ENCODE measurements at regions not wholly inside any gene's neighbourhood (a gene's known extent, or its start where the extent isn't known, plus 50 kb on each side); places are given as distances from the start of the nearest gene placed in this dataset.

- Histone ChIP-seq H3K9me3 (no peaks in the 10 kb centered on the region), H3K36me3 (no peaks in the 10 kb centered on the region), H3K27me3 (no peaks in the 10 kb centered on the region), H3K4me1 (ENCODE audit: insufficient read depth) (no peaks in the 10 kb centered on the region), H3K4me3 (no peak overlapping the region), H3K27ac (no peak overlapping the region)
- no peak for TF ChIP-seq CTCF (IDR thresholded peaks at IDR 0.05)
- TF ChIP-seq EP300 (IDR thresholded peaks at IDR 0.05): no peak
- no peak for TF ChIP-seq POLR2A (IDR thresholded peaks at IDR 0.05)
- no peak for DNase-seq
- intact Hi-C loops (cut with DNase I): no loop called here
Measured at GRCh38 chr15:97215629-97216028, 744.9 kb upstream of the ARRDC4 start.

- H3K4me1 ChIP-seq (ENCODE audit: insufficient read depth): no peaks in the 10 kb centered on the region
- no peaks in the 10 kb centered on the region for H3K27me3 ChIP-seq
- intact Hi-C loops (cut with DNase I): no loop called here
- H3K27ac ChIP-seq: no peak overlapping the region
- WGBS, 3 donors: 96 to 98% (median 97%) methylated on average over 38 to 44 of the region's 44 CpGs
- H3K9me3 ChIP-seq: no peaks in the 10 kb centered on the region
- DNase-seq: no peak
- H3K36me3 ChIP-seq: no peaks in the 10 kb centered on the region
- TF ChIP-seq EP300 (IDR thresholded peaks at IDR 0.05): no peak
- no peak for TF ChIP-seq POLR2A (IDR thresholded peaks at IDR 0.05)
- no peak for TF ChIP-seq CTCF (IDR thresholded peaks at IDR 0.05)
- H3K4me3 ChIP-seq: no peak overlapping the region
Measured at GRCh38 chr15:97224191-97224641, 736.3 kb upstream of the ARRDC4 start.

- peak overlapping the region; percentile 7 for H3K4me3 ChIP-seq
- no peaks in the 10 kb centered on the region for H3K27me3 ChIP-seq
- intact Hi-C loops (cut with DNase I): no loop called here
- no peak for TF ChIP-seq EP300 (IDR thresholded peaks at IDR 0.05)
- TF ChIP-seq CTCF (IDR thresholded peaks at IDR 0.05): peak; percentile 40 to 72 (median 66)
- no peak for TF ChIP-seq POLR2A (IDR thresholded peaks at IDR 0.05)
- no peaks in the 10 kb centered on the region for H3K4me1 ChIP-seq (ENCODE audit: insufficient read depth)
- WGBS, 3 donors: 30 to 31% (median 30%) methylated on average over 9 of the region's 9 CpGs
- no peaks in the 10 kb centered on the region for H3K36me3 ChIP-seq
- peak; percentile 37 to 61 (median 59) for DNase-seq
- no peak overlapping the region for H3K27ac ChIP-seq
- no peaks in the 10 kb centered on the region for H3K9me3 ChIP-seq
Measured at GRCh38 chr15:97234851-97235610, 725.5 kb upstream of the ARRDC4 start.

GRCh38 chr15:97235611-97235985, 724.9 kb upstream of the ARRDC4 start:
- TF ChIP-seq CTCF (IDR thresholded peaks at IDR 0.05) (no peak), EP300 (IDR thresholded peaks at IDR 0.05) (no peak), POLR2A (IDR thresholded peaks at IDR 0.05) (no peak)
- no peak for DNase-seq
- no peaks in the 10 kb centered on the region for H3K36me3 ChIP-seq
- intact Hi-C loops (cut with DNase I): no loop called here
- WGBS, 3 donors: 5 to 23% (median 11%) methylated on average over 7 of the region's 7 CpGs
- H3K4me1 ChIP-seq (ENCODE audit: insufficient read depth): no peaks in the 10 kb centered on the region
- no peak overlapping the region for H3K27ac ChIP-seq
- peak overlapping the region; percentile 7 for H3K4me3 ChIP-seq
- no peaks in the 10 kb centered on the region for H3K9me3 ChIP-seq
- H3K27me3 ChIP-seq: no peaks in the 10 kb centered on the region

Measured in ovary (tissue), 7 donors.